HEK293 (cell line): ENCODE measurements at regions not wholly inside any gene's neighbourhood (a gene's known extent, or its start where the extent isn't known, plus 50 kb on each side); places are given as distances from the start of the nearest gene placed in this dataset.

Experiments used
- CTCF ChIA-PET: fragments of 350-600 bp; formaldehyde crosslinking; extraction: SDS; loops from one replicate; lab custom pipeline; 2021; ENCODE audit warnings: antibody characterized with exemption; lab: Yijun Ruan, JAX
- POLR2A ChIA-PET: fragments of 300-600 bp; formaldehyde crosslinking; extraction: SDS; loops from one replicate; lab custom pipeline; 2020; ENCODE audit warnings: antibody characterized with exemption, inconsistent platforms; lab: Yijun Ruan, JAX
- H3K27ac ChIP-seq: fragments of 200-500 bp; sonication (Bioruptor generic); 2 replicates; pipeline ENCODE4 v1.5.1; 2014; ENCODE audit warnings: low read depth, low read length, control low read depth, inconsistent platforms; ENCODE audit errors: extremely low read depth
- H3K36me3 ChIP-seq, 2 experiments: fragments of 200-500 bp in 1 of 2; sonication (Bioruptor generic) in 1 of 2; 1 replicate in 1 of 2; 2 replicates in 1 of 2; pipeline ENCODE4 v1.5.1; 2014 to 2017; ENCODE audit warnings: inconsistent platforms in 2 of 2, low read length in 2 of 2; ENCODE audit not compliant: control insufficient read depth in 2 of 2, insufficient read depth in 1 of 2
- H3K4me1 ChIP-seq: fragments of 200-500 bp; sonication (Bioruptor generic); 2 replicates; pipeline ENCODE4 v1.5.1; 2014; ENCODE audit warnings: mild to moderate bottlenecking, low read length, inconsistent platforms; ENCODE audit not compliant: control insufficient read depth, insufficient read depth
- H3K4me3 ChIP-seq: 2 replicates; pipeline ENCODE4 v1.5.1; 2011; ENCODE audit warnings: low read depth, mild to moderate bottlenecking, control low read depth, low read length, moderate library complexity
- H3K9me3 ChIP-seq: fragments of 200-500 bp; sonication (Bioruptor generic); 2 replicates; pipeline ENCODE4 v1.5.1; 2014; ENCODE audit warnings: low read depth, low read length, inconsistent platforms; ENCODE audit not compliant: control insufficient read depth, insufficient read depth
- KLF1 ChIP-seq: fragments of 450-650 bp; formaldehyde crosslinking; IDR thresholded peaks from 2 replicates; pipeline ENCODE4 v1.5.1; 2016; ENCODE audit warnings: missing biosample characterization, missing genetic modification characterization
- KLF8 ChIP-seq: fragments of 450-650 bp; formaldehyde crosslinking; IDR thresholded peaks from 2 replicates; pipeline ENCODE4 v1.5.1; 2016; ENCODE audit warnings: missing biosample characterization, missing genetic modification characterization
- MEIS1 ChIP-seq: sonication (generic); formaldehyde crosslinking; IDR thresholded peaks from 2 replicates; pipeline ENCODE4 v1.8.1; 2022; ENCODE audit warnings: missing genetic modification reagents, mild to moderate bottlenecking, borderline replicate concordance
- OSR2 ChIP-seq: fragments of 450-650 bp; formaldehyde crosslinking; IDR thresholded peaks from 2 replicates; pipeline ENCODE4 v1.5.1; 2016; ENCODE audit warnings: missing biosample characterization, missing genetic modification characterization
- REPIN1 ChIP-seq: fragments of 450-650 bp; formaldehyde crosslinking; IDR thresholded peaks from 2 replicates; pipeline ENCODE4 v1.5.1; 2017; ENCODE audit warnings: missing biosample characterization, missing genetic modification characterization, low read depth
- ZEB2 ChIP-seq: fragments of 450-650 bp; formaldehyde crosslinking; IDR thresholded peaks from 2 replicates; pipeline ENCODE4 v1.5.1; 2016; ENCODE audit warnings: missing biosample characterization, missing genetic modification characterization
- ZFHX2 ChIP-seq: fragments of 450-650 bp; formaldehyde crosslinking; conservative IDR thresholded peaks from 2 replicates; pipeline ENCODE4 v1.5.1; 2016; ENCODE audit warnings: missing biosample characterization, missing genetic modification characterization
- ZIC2 ChIP-seq: fragments of 450-650 bp; formaldehyde crosslinking; IDR thresholded peaks from 2 replicates; pipeline ENCODE4 v1.5.1; 2016; ENCODE audit warnings: missing biosample characterization, missing genetic modification characterization
- ZNF121 ChIP-seq: fragments of 450-650 bp; formaldehyde crosslinking; IDR thresholded peaks from 2 replicates; pipeline ENCODE4 v1.5.1; 2016; ENCODE audit warnings: missing biosample characterization, missing genetic modification characterization
- ZNF23 ChIP-seq: fragments of 450-650 bp; formaldehyde crosslinking; IDR thresholded peaks from 2 replicates; pipeline ENCODE4 v1.5.1; 2016; ENCODE audit warnings: missing biosample characterization, missing genetic modification characterization, borderline replicate concordance
- ZNF24 ChIP-seq: fragments of 450-650 bp; formaldehyde crosslinking; IDR thresholded peaks from 2 replicates; pipeline ENCODE4 v1.5.1; 2016; ENCODE audit warnings: missing biosample characterization, missing genetic modification characterization
- ZNF280C ChIP-seq: fragments of 450-650 bp; formaldehyde crosslinking; IDR thresholded peaks from 2 replicates; pipeline ENCODE4 v1.5.1; 2016; ENCODE audit warnings: missing biosample characterization, missing genetic modification characterization
- ZNF48 ChIP-seq: fragments of 450-650 bp; formaldehyde crosslinking; IDR thresholded peaks from 2 replicates; pipeline ENCODE4 v1.5.1; 2016; ENCODE audit warnings: missing biosample characterization, missing genetic modification characterization
- ZNF600 ChIP-seq: fragments of 450-650 bp; formaldehyde crosslinking; IDR thresholded peaks from 2 replicates; pipeline ENCODE4 v1.5.1; 2016; ENCODE audit warnings: missing biosample characterization, missing genetic modification characterization
- ZNF654 ChIP-seq: fragments of 450-650 bp; formaldehyde crosslinking; IDR thresholded peaks from 2 replicates; pipeline ENCODE4 v1.5.1; 2016; ENCODE audit warnings: low read depth, missing biosample characterization, missing genetic modification characterization
- ZNF785 ChIP-seq: fragments of 450-650 bp; formaldehyde crosslinking; IDR thresholded peaks from 2 replicates; pipeline ENCODE4 v1.5.1; 2016; ENCODE audit warnings: missing biosample characterization, missing genetic modification characterization
- ZNF791 ChIP-seq: fragments of 450-650 bp; formaldehyde crosslinking; IDR thresholded peaks from 2 replicates; pipeline ENCODE4 v1.5.1; 2016; ENCODE audit warnings: missing biosample characterization, missing genetic modification characterization
- ZSCAN16 ChIP-seq: fragments of 450-650 bp; formaldehyde crosslinking; IDR thresholded peaks from 2 replicates; pipeline ENCODE4 v1.5.1; 2016; ENCODE audit warnings: missing biosample characterization, missing genetic modification characterization
- ZSCAN30 ChIP-seq: fragments of 450-650 bp; IDR thresholded peaks from 2 replicates; pipeline ENCODE4 v1.5.1; 2018; ENCODE audit warnings: missing biosample characterization, mild to moderate bottlenecking, missing genetic modification characterization, moderate library complexity
- TF ChIP-seq, protein P1 (sequence below): fragments of 450-650 bp; formaldehyde crosslinking; IDR thresholded peaks from 2 replicates; pipeline ENCODE4 v1.5.1; 2017; ENCODE audit warnings: missing biosample characterization, missing genetic modification characterization
- TF ChIP-seq, protein P2 (sequence below): fragments of 450-650 bp; formaldehyde crosslinking; IDR thresholded peaks from 2 replicates; pipeline ENCODE4 v1.5.1; 2016; ENCODE audit warnings: missing biosample characterization, missing genetic modification characterization, borderline replicate concordance
- TF ChIP-seq, protein P3 (sequence below): fragments of 450-650 bp; formaldehyde crosslinking; IDR thresholded peaks from 2 replicates; pipeline ENCODE4 v1.5.1; 2016; ENCODE audit warnings: missing biosample characterization, missing genetic modification characterization
- TF ChIP-seq, protein P4 (sequence below): fragments of 450-650 bp; formaldehyde crosslinking; IDR thresholded peaks from 2 replicates; pipeline ENCODE4 v1.5.1; 2017; ENCODE audit warnings: missing biosample characterization, missing genetic modification characterization

- TF ChIP-seq, protein P1, sequence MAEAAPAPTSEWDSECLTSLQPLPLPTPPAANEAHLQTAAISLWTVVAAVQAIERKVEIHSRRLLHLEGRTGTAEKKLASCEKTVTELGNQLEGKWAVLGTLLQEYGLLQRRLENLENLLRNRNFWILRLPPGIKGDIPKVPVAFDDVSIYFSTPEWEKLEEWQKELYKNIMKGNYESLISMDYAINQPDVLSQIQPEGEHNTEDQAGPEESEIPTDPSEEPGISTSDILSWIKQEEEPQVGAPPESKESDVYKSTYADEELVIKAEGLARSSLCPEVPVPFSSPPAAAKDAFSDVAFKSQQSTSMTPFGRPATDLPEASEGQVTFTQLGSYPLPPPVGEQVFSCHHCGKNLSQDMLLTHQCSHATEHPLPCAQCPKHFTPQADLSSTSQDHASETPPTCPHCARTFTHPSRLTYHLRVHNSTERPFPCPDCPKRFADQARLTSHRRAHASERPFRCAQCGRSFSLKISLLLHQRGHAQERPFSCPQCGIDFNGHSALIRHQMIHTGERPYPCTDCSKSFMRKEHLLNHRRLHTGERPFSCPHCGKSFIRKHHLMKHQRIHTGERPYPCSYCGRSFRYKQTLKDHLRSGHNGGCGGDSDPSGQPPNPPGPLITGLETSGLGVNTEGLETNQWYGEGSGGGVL (tag by site-specific recombination), result no peak
- TF ChIP-seq ZSCAN30 (tag by site-specific recombination) (no peak), ZNF654 (tag by site-specific recombination) (no peak), ZSCAN16 (no peak), KLF8 (tag by site-specific recombination) (no peak), ZNF121 (tag by site-specific recombination) (no peak), ZNF280C (tag by site-specific recombination) (no peak), ZNF23 (tag by site-specific recombination) (no peak), ZEB2 (tag by site-specific recombination) (no peak), ZNF24 (no peak), ZNF791 (tag by site-specific recombination) (no peak), REPIN1 (tag by site-specific recombination) (no peak), ZNF48 (tag by site-specific recombination) (no peak), ZIC2 (tag by site-specific recombination) (no peak)
- TF ChIP-seq, protein P2, sequence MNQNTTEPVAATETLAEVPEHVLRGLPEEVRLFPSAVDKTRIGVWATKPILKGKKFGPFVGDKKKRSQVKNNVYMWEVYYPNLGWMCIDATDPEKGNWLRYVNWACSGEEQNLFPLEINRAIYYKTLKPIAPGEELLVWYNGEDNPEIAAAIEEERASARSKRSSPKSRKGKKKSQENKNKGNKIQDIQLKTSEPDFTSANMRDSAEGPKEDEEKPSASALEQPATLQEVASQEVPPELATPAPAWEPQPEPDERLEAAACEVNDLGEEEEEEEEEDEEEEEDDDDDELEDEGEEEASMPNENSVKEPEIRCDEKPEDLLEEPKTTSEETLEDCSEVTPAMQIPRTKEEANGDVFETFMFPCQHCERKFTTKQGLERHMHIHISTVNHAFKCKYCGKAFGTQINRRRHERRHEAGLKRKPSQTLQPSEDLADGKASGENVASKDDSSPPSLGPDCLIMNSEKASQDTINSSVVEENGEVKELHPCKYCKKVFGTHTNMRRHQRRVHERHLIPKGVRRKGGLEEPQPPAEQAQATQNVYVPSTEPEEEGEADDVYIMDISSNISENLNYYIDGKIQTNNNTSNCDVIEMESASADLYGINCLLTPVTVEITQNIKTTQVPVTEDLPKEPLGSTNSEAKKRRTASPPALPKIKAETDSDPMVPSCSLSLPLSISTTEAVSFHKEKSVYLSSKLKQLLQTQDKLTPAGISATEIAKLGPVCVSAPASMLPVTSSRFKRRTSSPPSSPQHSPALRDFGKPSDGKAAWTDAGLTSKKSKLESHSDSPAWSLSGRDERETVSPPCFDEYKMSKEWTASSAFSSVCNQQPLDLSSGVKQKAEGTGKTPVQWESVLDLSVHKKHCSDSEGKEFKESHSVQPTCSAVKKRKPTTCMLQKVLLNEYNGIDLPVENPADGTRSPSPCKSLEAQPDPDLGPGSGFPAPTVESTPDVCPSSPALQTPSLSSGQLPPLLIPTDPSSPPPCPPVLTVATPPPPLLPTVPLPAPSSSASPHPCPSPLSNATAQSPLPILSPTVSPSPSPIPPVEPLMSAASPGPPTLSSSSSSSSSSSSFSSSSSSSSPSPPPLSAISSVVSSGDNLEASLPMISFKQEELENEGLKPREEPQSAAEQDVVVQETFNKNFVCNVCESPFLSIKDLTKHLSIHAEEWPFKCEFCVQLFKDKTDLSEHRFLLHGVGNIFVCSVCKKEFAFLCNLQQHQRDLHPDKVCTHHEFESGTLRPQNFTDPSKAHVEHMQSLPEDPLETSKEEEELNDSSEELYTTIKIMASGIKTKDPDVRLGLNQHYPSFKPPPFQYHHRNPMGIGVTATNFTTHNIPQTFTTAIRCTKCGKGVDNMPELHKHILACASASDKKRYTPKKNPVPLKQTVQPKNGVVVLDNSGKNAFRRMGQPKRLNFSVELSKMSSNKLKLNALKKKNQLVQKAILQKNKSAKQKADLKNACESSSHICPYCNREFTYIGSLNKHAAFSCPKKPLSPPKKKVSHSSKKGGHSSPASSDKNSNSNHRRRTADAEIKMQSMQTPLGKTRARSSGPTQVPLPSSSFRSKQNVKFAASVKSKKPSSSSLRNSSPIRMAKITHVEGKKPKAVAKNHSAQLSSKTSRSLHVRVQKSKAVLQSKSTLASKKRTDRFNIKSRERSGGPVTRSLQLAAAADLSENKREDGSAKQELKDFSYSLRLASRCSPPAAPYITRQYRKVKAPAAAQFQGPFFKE (tag by site-specific recombination), result no peak
- TF ChIP-seq, protein P3, sequence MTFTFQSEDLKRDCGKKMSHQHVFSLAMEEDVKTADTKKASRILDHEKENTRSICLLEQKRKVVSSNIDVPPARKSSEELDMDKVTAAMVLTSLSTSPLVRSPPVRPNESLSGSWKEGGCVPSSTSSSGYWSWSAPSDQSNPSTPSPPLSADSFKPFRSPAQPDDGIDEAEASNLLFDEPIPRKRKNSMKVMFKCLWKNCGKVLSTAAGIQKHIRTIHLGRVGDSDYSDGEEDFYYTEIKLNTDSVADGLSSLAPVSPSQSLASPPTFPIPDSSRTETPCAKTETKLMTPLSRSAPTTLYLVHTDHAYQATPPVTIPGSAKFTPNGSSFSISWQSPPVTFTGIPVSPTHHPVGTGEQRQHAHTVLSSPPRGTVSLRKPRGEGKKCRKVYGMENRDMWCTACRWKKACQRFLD (tag by site-specific recombination), result no peak
- TF ChIP-seq, all 188 proteins: peak for 0
Observed at GRCh38 chr11:116512841-116513240, 259.9 kb downstream of the BUD13 start (continued).

- no peak overlapping the region for H3K4me3 ChIP-seq
- ChIA-PET CTCF (interaction anchor here (3.9 kb wide), 1 partner anchor 12 kb away, joined by 23 read pairs; no protein-coding TSS in a partner anchor), POLR2A (no interaction called here)
- TF ChIP-seq ZNF600, result no peak
- TF ChIP-seq ZFHX2 (tag by site-specific recombination), result no peak
- no peak for TF ChIP-seq OSR2 (tag by site-specific recombination)
- no peak for TF ChIP-seq KLF1 (tag by site-specific recombination)
- no peak for TF ChIP-seq KLF8 (tag by site-specific recombination)
- no peak for TF ChIP-seq ZNF23 (tag by site-specific recombination)
- no peak for TF ChIP-seq ZNF785
- TF ChIP-seq, protein P4, sequence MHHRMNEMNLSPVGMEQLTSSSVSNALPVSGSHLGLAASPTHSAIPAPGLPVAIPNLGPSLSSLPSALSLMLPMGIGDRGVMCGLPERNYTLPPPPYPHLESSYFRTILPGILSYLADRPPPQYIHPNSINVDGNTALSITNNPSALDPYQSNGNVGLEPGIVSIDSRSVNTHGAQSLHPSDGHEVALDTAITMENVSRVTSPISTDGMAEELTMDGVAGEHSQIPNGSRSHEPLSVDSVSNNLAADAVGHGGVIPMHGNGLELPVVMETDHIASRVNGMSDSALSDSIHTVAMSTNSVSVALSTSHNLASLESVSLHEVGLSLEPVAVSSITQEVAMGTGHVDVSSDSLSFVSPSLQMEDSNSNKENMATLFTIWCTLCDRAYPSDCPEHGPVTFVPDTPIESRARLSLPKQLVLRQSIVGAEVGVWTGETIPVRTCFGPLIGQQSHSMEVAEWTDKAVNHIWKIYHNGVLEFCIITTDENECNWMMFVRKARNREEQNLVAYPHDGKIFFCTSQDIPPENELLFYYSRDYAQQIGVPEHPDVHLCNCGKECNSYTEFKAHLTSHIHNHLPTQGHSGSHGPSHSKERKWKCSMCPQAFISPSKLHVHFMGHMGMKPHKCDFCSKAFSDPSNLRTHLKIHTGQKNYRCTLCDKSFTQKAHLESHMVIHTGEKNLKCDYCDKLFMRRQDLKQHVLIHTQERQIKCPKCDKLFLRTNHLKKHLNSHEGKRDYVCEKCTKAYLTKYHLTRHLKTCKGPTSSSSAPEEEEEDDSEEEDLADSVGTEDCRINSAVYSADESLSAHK (tag by site-specific recombination), result no peak
- TF ChIP-seq MEIS1 (CRISPR knock-in tag), result no peak
- no peaks in the 10 kb centered on the region for H3K36me3 ChIP-seq
- H3K27ac ChIP-seq, result no peak overlapping the region
- H3K9me3 ChIP-seq, result no peaks in the 10 kb centered on the region
- no peaks in the 10 kb centered on the region for H3K4me1 ChIP-seq
Observed at GRCh38 chr11:116511684-116512083, 261.1 kb downstream of the BUD13 start.
